Caco-2 (cell line): ENCODE measurements at regions not wholly inside any gene's neighbourhood (a gene's known extent, or its start where the extent isn't known, plus 50 kb on each side); places are given as distances from the start of the nearest gene placed in this dataset.

Experiments used
- BruUV-seq: library from RNA; stranded (reverse); fragments of 400-500 nt; replicated peaks from 2 replicates; lab custom pipeline; 2021; lab: Mats Ljungman, UMichigan
- CTCF ChIA-PET: fragments of 300-600 bp; sonication (Branson Sonifier 250); formaldehyde crosslinking; loops from one replicate; lab custom pipeline; 2022; ENCODE audit warnings: antibody characterized with exemption; lab: Charles Lee
- POLR2A ChIA-PET: fragments of 300-600 bp; sonication (Branson Sonifier 250); formaldehyde crosslinking; loops from one replicate; lab custom pipeline; 2022; ENCODE audit warnings: antibody characterized with exemption; lab: Charles Lee
- DNase-seq, 2 experiments: peaks; one replicate each; pipeline versions ENCODE4 v3.0.0 to v3.0.0-alpha.2; 2020 to 2022
- H3K27me3 ChIP-seq: replicated peaks from 2 replicates; pipeline ENCODE4 v1.6.0; 2011; ENCODE audit warnings: low read length; ENCODE audit not compliant: control insufficient read depth, insufficient read depth
- H3K36me3 ChIP-seq: 2 replicates; pipeline ENCODE4 v1.5.1; 2011; ENCODE audit warnings: low read length; ENCODE audit not compliant: control insufficient read depth, insufficient read depth
- H3K4me1 ChIP-seq: fragments of 250-450 bp; sonication (Bioruptor Pico); 2 replicates; pipeline ENCODE4 v1.5.1; 2020; ENCODE audit warnings: mild to moderate bottlenecking
- H3K4me3 ChIP-seq: 2 replicates; pipeline ENCODE4 v1.5.1; 2011; ENCODE audit warnings: low read depth, mild to moderate bottlenecking, control low read depth, low read length
- H3K9me3 ChIP-seq: fragments of 250-450 bp; sonication (Bioruptor Pico); 2 replicates; pipeline ENCODE4 v1.5.1; 2020; ENCODE audit warnings: mild to moderate bottlenecking, moderate library complexity
- H3K27ac Mint-ChIP-seq: one replicate; pipeline ENCODE4 v1.8.0; 2022; ENCODE audit warnings: mixed read lengths; ENCODE audit not compliant: unreplicated experiment
- H3K27me3 Mint-ChIP-seq: one replicate; pipeline ENCODE4 v1.8.0; 2022; ENCODE audit warnings: mixed read lengths; ENCODE audit not compliant: insufficient read depth, unreplicated experiment
- H3K36me3 Mint-ChIP-seq: one replicate; pipeline ENCODE4 v1.8.0; 2022; ENCODE audit warnings: mild to moderate bottlenecking, mixed read lengths; ENCODE audit not compliant: insufficient read depth, unreplicated experiment
- H3K4me1 Mint-ChIP-seq: one replicate; pipeline ENCODE4 v1.8.0; 2022; ENCODE audit warnings: low read depth, mixed read lengths; ENCODE audit not compliant: unreplicated experiment
- H3K4me3 Mint-ChIP-seq: one replicate; pipeline ENCODE4 v1.8.0; 2022; ENCODE audit warnings: mild to moderate bottlenecking, moderate library complexity, mixed read lengths; ENCODE audit not compliant: unreplicated experiment
- H3K9me3 Mint-ChIP-seq: one replicate; pipeline ENCODE4 v1.8.0; 2022; ENCODE audit warnings: mixed read lengths; ENCODE audit not compliant: unreplicated experiment
- CTCF ChIP-seq, 2 experiments: fragments of 200-600 bp in 1 of 2; IDR thresholded peaks; 1 replicate in 1 of 2; 2 replicates in 1 of 2; pipeline versions ENCODE4 v1.5.1 to v1.8.0; 2011 to 2022; ENCODE audit warnings: antibody characterized with exemption in 1 of 2, control low read depth in 1 of 2, inconsistent platforms in 1 of 2, low read depth in 1 of 2, low read length in 1 of 2, mild to moderate bottlenecking in 1 of 2, moderate library complexity in 1 of 2; ENCODE audit not compliant: insufficient read depth in 1 of 2, severe bottlenecking in 1 of 2, unreplicated experiment in 1 of 2
- intact Hi-C: fragments of 100-400 bp; cut with micrococcal nuclease; formaldehyde crosslinking; loops from one replicate; pipeline ENCODE4 v1.10.0; 2022; ENCODE audit not compliant: unreplicated experiment

- peaks cover 14% of the 10 kb centered on the region for H3K27me3 Mint-ChIP-seq
Measured at GRCh38 chr19:29320086-29320485, 107.1 kb upstream of the UQCRFS1 start.

DNA sequence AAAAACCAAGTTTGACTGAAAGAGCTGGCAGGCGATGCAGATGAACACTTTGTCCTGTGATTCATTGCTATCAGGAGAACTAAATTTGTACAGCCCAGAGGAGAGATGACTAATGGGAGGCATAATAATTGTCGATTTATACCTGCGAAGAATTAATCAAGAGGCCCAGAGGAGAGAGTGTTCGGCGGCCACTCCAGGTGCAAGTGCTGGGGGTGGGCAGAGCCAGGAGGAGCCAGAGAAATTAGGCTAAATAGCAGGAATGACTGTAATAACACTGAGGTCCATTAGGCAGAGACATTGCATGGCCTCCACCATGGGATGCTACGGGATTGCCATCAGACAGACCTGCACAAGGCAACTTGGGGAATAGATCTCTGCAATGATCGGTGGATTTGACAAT lies 107.7 kb upstream of the UQCRFS1 start:
- Histone ChIP-seq H3K36me3 (no peaks in the 10 kb centered on the region), H3K4me3 (no peak overlapping the region), H3K27me3 (no peaks in the 10 kb centered on the region), H3K4me1 (no peaks in the 10 kb centered on the region), H3K9me3 (no peaks in the 10 kb centered on the region)
- DNase-seq: no peak
- intact Hi-C loops: no loop called here
- ChIA-PET CTCF (no interaction called here), POLR2A (no interaction called here)
- Mint-ChIP-seq H3K36me3 (no peaks in the 10 kb centered on the region), H3K4me1 (no peaks in the 10 kb centered on the region), H3K27ac (no peak overlapping the region), H3K4me3 (no peak overlapping the region), H3K9me3 (no peaks in the 10 kb centered on the region), H3K27me3 (peaks cover 14% of the 10 kb centered on the region)
- BruUV-seq: no TSS peak
- no peak for TF ChIP-seq CTCF (IDR thresholded peaks at IDR 0.05; ENCODE audit: insufficient read depth in 1 of 2, low read depth in 1 of 2, low read length in 1 of 2, severe bottlenecking in 1 of 2, unreplicated experiment in 1 of 2)

More at GRCh38 chr19:29320086-29320485, 107.1 kb upstream of the UQCRFS1 start:
- no peak overlapping the region for H3K4me3 ChIP-seq
- BruUV-seq: no TSS peak
- Mint-ChIP-seq H3K9me3 (no peaks in the 10 kb centered on the region), H3K27ac (no peak overlapping the region), H3K4me3 (no peak overlapping the region), H3K4me1 (no peaks in the 10 kb centered on the region), H3K36me3 (no peaks in the 10 kb centered on the region)
- CTCF ChIA-PET: no interaction called here
- no peaks in the 10 kb centered on the region for H3K4me1 ChIP-seq
- TF ChIP-seq CTCF (IDR thresholded peaks at IDR 0.05; ENCODE audit: insufficient read depth in 1 of 2, low read depth in 1 of 2, low read length in 1 of 2, severe bottlenecking in 1 of 2, unreplicated experiment in 1 of 2): no peak
- no peaks in the 10 kb centered on the region for H3K36me3 ChIP-seq
- H3K27me3 ChIP-seq: no peaks in the 10 kb centered on the region
- no peaks in the 10 kb centered on the region for H3K9me3 ChIP-seq
- intact Hi-C loops: no loop called here
- POLR2A ChIA-PET: no interaction called here
- no peak for DNase-seq

GRCh38 chr19:29321116-29321515 lies 108.2 kb upstream of the UQCRFS1 start:
- no peak for TF ChIP-seq CTCF (IDR thresholded peaks at IDR 0.05; ENCODE audit: insufficient read depth in 1 of 2, low read depth in 1 of 2, low read length in 1 of 2, severe bottlenecking in 1 of 2, unreplicated experiment in 1 of 2)
- ChIA-PET POLR2A (no interaction called here), CTCF (no interaction called here)
- Histone ChIP-seq H3K9me3 (no peaks in the 10 kb centered on the region), H3K36me3 (no peaks in the 10 kb centered on the region), H3K4me1 (no peaks in the 10 kb centered on the region), H3K4me3 (no peak overlapping the region), H3K27me3 (no peaks in the 10 kb centered on the region)
- intact Hi-C loops: no loop called here
- no peaks in the 10 kb centered on the region for H3K36me3 Mint-ChIP-seq
- H3K4me3 Mint-ChIP-seq: no peak overlapping the region
- H3K27ac Mint-ChIP-seq: no peak overlapping the region
- H3K4me1 Mint-ChIP-seq: no peaks in the 10 kb centered on the region
- no TSS peak for BruUV-seq
- DNase-seq: no peak
- no peaks in the 10 kb centered on the region for H3K9me3 Mint-ChIP-seq
- H3K27me3 Mint-ChIP-seq: peaks cover 14% of the 10 kb centered on the region
